IMR-90 (cell line): ENCODE measurements at regions not wholly inside any gene's neighbourhood (a gene's known extent, or its start where the extent isn't known, plus 50 kb on each side); places are given as distances from the start of the nearest gene placed in this dataset.

Source experiments
- ATAC-seq: fragments of 200-7000 bp; cut with Tn5 transposase; 2 replicates; pipeline ENCODE4 v1.9.1; 2020; ENCODE audit warnings: low read depth, mild to moderate bottlenecking, moderate library complexity
- BruUV-seq: library from RNA; stranded (reverse); fragments of 400-500 nt; replicated peaks from 2 replicates; lab custom pipeline; 2021; lab: Mats Ljungman, UMichigan
- CTCF ChIA-PET: fragments of 300-600 bp; formaldehyde crosslinking; extraction: SDS; loops from one replicate; lab custom pipeline; 2021; ENCODE audit warnings: antibody characterized with exemption; lab: Yijun Ruan, JAX
- POLR2A ChIA-PET: fragments of 300-600 bp; sonication (Branson Sonifier 250); formaldehyde crosslinking; loops from one replicate; lab custom pipeline; 2022; ENCODE audit warnings: antibody characterized with exemption; ENCODE audit not compliant: unreplicated experiment; lab: Charles Lee
- DNase-seq: peaks from one replicate; pipeline ENCODE4 v3.0.0; 2013
- H2AFZ ChIP-seq: replicated peaks from 2 replicates; pipeline ENCODE3; 2013; ENCODE audit warnings: low read length, mild to moderate bottlenecking; ENCODE audit not compliant: poor library complexity
- H2AK5ac ChIP-seq: 2 replicates; pipeline ENCODE4 v1.6.1; 2013; ENCODE audit warnings: low read depth, low read length, inconsistent platforms
- H2AK9ac ChIP-seq: replicated peaks from 2 replicates; pipeline ENCODE3; 2013; ENCODE audit warnings: mild to moderate bottlenecking, low read depth, low read length, moderate library complexity; ENCODE audit not compliant: poor library complexity
- H2BK120ac ChIP-seq: 2 replicates; pipeline ENCODE4 v1.6.1; 2013; ENCODE audit warnings: low read depth, low read length, inconsistent platforms
- H2BK15ac ChIP-seq: 3 replicates; pipeline ENCODE4 v1.6.1; 2013; ENCODE audit warnings: low read depth, low read length, inconsistent platforms
- H2BK20ac ChIP-seq: 2 replicates; pipeline ENCODE4 v1.6.1; 2013; ENCODE audit warnings: low read depth, mild to moderate bottlenecking, inconsistent platforms, low read length, moderate library complexity
- H2BK5ac ChIP-seq: 2 replicates; pipeline ENCODE4 v1.6.1; 2013; ENCODE audit warnings: mild to moderate bottlenecking, low read depth, low read length, inconsistent platforms; ENCODE audit not compliant: poor library complexity, severe bottlenecking
- H3K14ac ChIP-seq: replicated peaks from 2 replicates; pipeline ENCODE4 v1.6.1; 2013; ENCODE audit warnings: low read depth, low read length, inconsistent platforms
- H3K18ac ChIP-seq: 2 replicates; pipeline ENCODE4 v1.6.1; 2013; ENCODE audit warnings: low read depth, low read length, control low read depth
- H3K23ac ChIP-seq: 2 replicates; pipeline ENCODE4 v1.6.1; 2013; ENCODE audit warnings: low read depth, low read length, inconsistent platforms
- H3K27ac ChIP-seq: 2 replicates; pipeline ENCODE4 v1.5.1; 2013; ENCODE audit warnings: mild to moderate bottlenecking, control low read depth, low read length; ENCODE audit not compliant: insufficient read depth
- H3K27me3 ChIP-seq: 2 replicates; pipeline ENCODE4 v1.6.1; 2013; ENCODE audit warnings: low read length; ENCODE audit not compliant: control insufficient read depth, insufficient read depth
- H3K36me3 ChIP-seq: 2 replicates; pipeline ENCODE4 v1.6.1; 2013; ENCODE audit warnings: low read length, mixed read lengths; ENCODE audit not compliant: control insufficient read depth, insufficient read depth
- H3K4ac ChIP-seq: 2 replicates; pipeline ENCODE4 v1.6.1; 2013; ENCODE audit warnings: low read depth, low read length, inconsistent platforms
- H3K4me1 ChIP-seq: 2 replicates; pipeline ENCODE4 v1.6.1; 2013; ENCODE audit warnings: low read length, mixed read lengths; ENCODE audit not compliant: control insufficient read depth, insufficient read depth
- H3K4me2 ChIP-seq: 2 replicates; pipeline ENCODE4 v1.6.1; 2013; ENCODE audit warnings: low read depth, mild to moderate bottlenecking, control low read depth, low read length, moderate library complexity
- H3K4me3 ChIP-seq: 2 replicates; pipeline ENCODE4 v1.5.1; 2013; ENCODE audit warnings: low read depth, mild to moderate bottlenecking, control low read depth, low read length, moderate library complexity; ENCODE audit not compliant: insufficient read depth
- H3K56ac ChIP-seq: 2 replicates; pipeline ENCODE4 v1.6.1; 2013; ENCODE audit warnings: low read length, inconsistent platforms; ENCODE audit not compliant: insufficient read depth; ENCODE audit errors: extremely low read depth
- H3K79me1 ChIP-seq, 2 experiments: 2 replicates each; pipeline ENCODE4 v1.6.1; 2013; ENCODE audit warnings: low read length in 2 of 2, inconsistent platforms in 1 of 2, low read depth in 1 of 2
- H3K9ac ChIP-seq: 2 replicates; pipeline ENCODE4 v1.6.1; 2013; ENCODE audit warnings: low read depth, low read length, control low read depth
- H3K9me1 ChIP-seq: 2 replicates; pipeline ENCODE4 v1.6.1; 2013; ENCODE audit warnings: low read length, inconsistent platforms; ENCODE audit not compliant: insufficient read depth
- H3K9me3 ChIP-seq: 2 replicates; pipeline ENCODE4 v1.6.1; 2013; ENCODE audit warnings: low read length; ENCODE audit not compliant: control insufficient read depth, insufficient read depth
- H4K20me1 ChIP-seq: 2 replicates; pipeline ENCODE4 v1.6.1; 2013; ENCODE audit warnings: low read length, inconsistent platforms; ENCODE audit not compliant: insufficient read depth
- H4K5ac ChIP-seq: 2 replicates; pipeline ENCODE4 v1.6.1; 2013; ENCODE audit warnings: mild to moderate bottlenecking, low read depth, low read length, control low read depth
- H4K8ac ChIP-seq, 2 experiments: 2 replicates each; pipeline ENCODE4 v1.6.1; 2013; ENCODE audit warnings: low read depth in 2 of 2, low read length in 2 of 2, control low read depth in 1 of 2, inconsistent platforms in 1 of 2
- H4K91ac ChIP-seq: 2 replicates; pipeline ENCODE4 v1.6.1; 2013; ENCODE audit warnings: low read depth, low read length, inconsistent platforms; ENCODE audit not compliant: insufficient read depth
- MAZ ChIP-seq: IDR thresholded peaks from 2 replicates; pipeline ENCODE4 v1.6.1; 2012; ENCODE audit warnings: low read depth, mild to moderate bottlenecking, low read length, improper control_type of control experiment, moderate library complexity, borderline replicate concordance
- WGBS, 2 experiments: methylation state at CpG; one replicate each; pipeline versions ENCODE4 v1.1.5 to v1.1.7; 2013; ENCODE audit warnings: missing lambda C conversion rate in 2 of 2; ENCODE audit not compliant: insufficient read length in 1 of 2; ENCODE audit errors: extremely low coverage in 2 of 2; 5-methylcytosine and 5-hydroxymethylcytosine counted together
- dilution Hi-C: fragments of 300-500 bp; cut with HindIII; formaldehyde crosslinking; loops from one replicate; pipeline ENCODE4 v1.14.3; 2018; ENCODE audit warnings: low sequenced_read_pairs; ENCODE audit not compliant: unreplicated experiment
- in situ Hi-C: fragments of 300-500 bp; cut with MboI; formaldehyde crosslinking; loops from 3 replicates; pipeline ENCODE4 v1.14.3; 2019; ENCODE audit warnings: low sequenced_read_pairs, inconsistent platforms, mixed read lengths
- intact Hi-C: fragments of 100-400 bp; cut with micrococcal nuclease; formaldehyde crosslinking; loops from 2 replicates; pipeline ENCODE4 v1.10.0; 2022

GRCh38 chr3:187516446-187517185, 148.4 kb downstream of the RTP4 start:
- no peak overlapping the region for H4K91ac ChIP-seq
- H2BK15ac ChIP-seq, result no peak overlapping the region; the same call in 2 of the 3 replicates
- no peak overlapping the region for H4K5ac ChIP-seq
- H3K4ac ChIP-seq, result no peak overlapping the region
- no peaks in the 10 kb centered on the region for H3K36me3 ChIP-seq
- ATAC-seq (no peak), DNase-seq (peak; percentile 1)
- in situ Hi-C loops, result no loop called here
- H3K9me1 ChIP-seq, result no peaks in the 10 kb centered on the region
- H2AK9ac ChIP-seq, result no peak overlapping the region
- no peak overlapping the region for H3K23ac ChIP-seq
- ChIA-PET POLR2A (no interaction called here), CTCF (interaction anchor here (0.8 kb wide), 1 partner anchor 21 kb away, joined by 3 read pairs; no protein-coding TSS in a partner anchor)
- H3K18ac ChIP-seq, result no peak overlapping the region; the same call in 1 of the 2 replicates
- peak overlapping the region; percentile 75 for H2AFZ ChIP-seq
- intact Hi-C loops, result no loop called here
- H3K14ac ChIP-seq, result no peak overlapping the region
- H3K4me3 ChIP-seq, result no peak overlapping the region
- dilution Hi-C loops, result no loop called here
- H2BK20ac ChIP-seq, result no peak overlapping the region
- BruUV-seq, result no TSS peak
- H3K4me1 ChIP-seq, result no peaks in the 10 kb centered on the region
- no peak overlapping the region for H3K27ac ChIP-seq
- H2AK5ac ChIP-seq, result no peak overlapping the region
- no peaks in the 10 kb centered on the region for H3K9me3 ChIP-seq
- no peak overlapping the region for H4K8ac ChIP-seq
- H3K79me1 ChIP-seq, result no peaks in the 10 kb centered on the region
- H2BK5ac ChIP-seq, result no peak overlapping the region
- H3K56ac ChIP-seq, result no peak overlapping the region
- no peaks in the 10 kb centered on the region for H4K20me1 ChIP-seq
- H3K4me2 ChIP-seq, result no peak overlapping the region
- WGBS, 2 experiments, result no CpG with 5 or more reads among the region's 8 CpGs
- H3K27me3 ChIP-seq, result no peaks in the 10 kb centered on the region
- H3K9ac ChIP-seq, result no peak overlapping the region
- H2BK120ac ChIP-seq, result no peak overlapping the region
- no peak for TF ChIP-seq MAZ
